ENCODE measurements at regions not wholly inside any gene's neighbourhood (a gene's known extent, or its start where the extent isn't known, plus 50 kb on each side); places are given as distances from the start of the nearest gene placed in this dataset.

GRCh38 chr13:107190065-107190464, 622.1 kb upstream of the ARGLU1 start:
- intact Hi-C loops (cut with micrococcal nuclease) (no loop called here), dilution Hi-C loops (cut with MboI; ENCODE audit: extremely low pct_ligation_motif_present, low sequenced_read_pairs) (no loop called here)
- Histone ChIP-seq H3K9ac (replicated peaks; ENCODE audit: extremely low read depth, insufficient read depth, low read length) (no peak overlapping the region), H3K27me3 (ENCODE audit: control insufficient read depth in 2 of 2, insufficient read depth in 2 of 2, low read length in 2 of 2) (no peaks in the 10 kb centered on the region), H3K36me3 (ENCODE audit: control insufficient read depth in 2 of 2, extremely low read depth in 1 of 2, insufficient read depth in 2 of 2, low read length in 2 of 2) (no peaks in the 10 kb centered on the region), H4K20me1 (replicated peaks; ENCODE audit: control insufficient read depth, extremely low read depth, insufficient read depth, low read length) (no peaks in the 10 kb centered on the region), H3K79me2 (ENCODE audit: control insufficient read depth, insufficient read depth, low read length) (no peaks in the 10 kb centered on the region), H3K9me1 (replicated peaks; ENCODE audit: control insufficient read depth, extremely low read depth, insufficient read depth, low read length) (no peaks in the 10 kb centered on the region), H3K4me3 (replicated peaks in 1 of 3; ENCODE audit: insufficient read depth in 1 of 3, low read depth in 1 of 3, low read length in 3 of 3) (no peak overlapping the region), H3K27ac (ENCODE audit: insufficient read depth, low read depth, low read length) (no peak overlapping the region), H3K9me3 (replicated peaks; ENCODE audit: control insufficient read depth, insufficient read depth, low read length) (no peaks in the 10 kb centered on the region), H2AFZ (ENCODE audit: low read depth, low read length) (no peak overlapping the region), H3K4me1 (ENCODE audit: control insufficient read depth, extremely low read depth, insufficient read depth, low read length) (peaks cover 12% of the 10 kb centered on the region), H3K4me2 (ENCODE audit: insufficient read depth, low read length) (no peak overlapping the region)
- no TSS peak for BruUV-seq (replicated peaks)
- no peak for DNase-seq (ENCODE audit: low read depth, low spot score)
- ChIA-PET CTCF (interaction anchor here (0.5 to 2.7 kb wide), 2 partner anchors 13 to 1013 kb away, joined by 3 to 9 read pairs; no protein-coding TSS in a partner anchor), POLR2A (no interaction called here)
- no peak for FAIRE-seq
- no peak for TF ChIP-seq POLR2AphosphoS5 (IDR thresholded peaks at IDR 0.05; ENCODE audit: insufficient read depth, low read depth, low read length)
- no peak for TF ChIP-seq EZH2 (IDR thresholded peaks at IDR 0.05; ENCODE audit: borderline replicate concordance, low read depth, low read length, severe bottlenecking)
- no peak for TF ChIP-seq MAX (IDR thresholded peaks at IDR 0.05; ENCODE audit: insufficient read depth, insufficient read length)
- no peak for TF ChIP-seq FOS (IDR thresholded peaks at IDR 0.05; ENCODE audit: borderline replicate concordance, insufficient read depth, low read length)
- no peak for TF ChIP-seq MYC (IDR thresholded peaks at IDR 0.05; ENCODE audit: low read depth, low read length)
- TF ChIP-seq, protein P1, sequence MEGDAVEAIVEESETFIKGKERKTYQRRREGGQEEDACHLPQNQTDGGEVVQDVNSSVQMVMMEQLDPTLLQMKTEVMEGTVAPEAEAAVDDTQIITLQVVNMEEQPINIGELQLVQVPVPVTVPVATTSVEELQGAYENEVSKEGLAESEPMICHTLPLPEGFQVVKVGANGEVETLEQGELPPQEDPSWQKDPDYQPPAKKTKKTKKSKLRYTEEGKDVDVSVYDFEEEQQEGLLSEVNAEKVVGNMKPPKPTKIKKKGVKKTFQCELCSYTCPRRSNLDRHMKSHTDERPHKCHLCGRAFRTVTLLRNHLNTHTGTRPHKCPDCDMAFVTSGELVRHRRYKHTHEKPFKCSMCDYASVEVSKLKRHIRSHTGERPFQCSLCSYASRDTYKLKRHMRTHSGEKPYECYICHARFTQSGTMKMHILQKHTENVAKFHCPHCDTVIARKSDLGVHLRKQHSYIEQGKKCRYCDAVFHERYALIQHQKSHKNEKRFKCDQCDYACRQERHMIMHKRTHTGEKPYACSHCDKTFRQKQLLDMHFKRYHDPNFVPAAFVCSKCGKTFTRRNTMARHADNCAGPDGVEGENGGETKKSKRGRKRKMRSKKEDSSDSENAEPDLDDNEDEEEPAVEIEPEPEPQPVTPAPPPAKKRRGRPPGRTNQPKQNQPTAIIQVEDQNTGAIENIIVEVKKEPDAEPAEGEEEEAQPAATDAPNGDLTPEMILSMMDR (IDR thresholded peaks at IDR 0.05; ENCODE audit: extremely low read depth in 1 of 2, insufficient read depth in 1 of 2, low read depth in 1 of 2, low read length in 2 of 2), result no peak
